OCI-LY7 (cell line): ENCODE measurements at regions not wholly inside any gene's neighbourhood (a gene's known extent, or its start where the extent isn't known, plus 50 kb on each side); places are given as distances from the start of the nearest gene placed in this dataset.

Experiments
- BruUV-seq: library from RNA; stranded (reverse); fragments of 400-500 nt; replicated peaks from 2 replicates; lab custom pipeline; 2021; lab: Mats Ljungman, UMichigan
- CTCF ChIA-PET: fragments of 300-600 bp; sonication (Branson Sonifier 250); formaldehyde crosslinking; loops from one replicate; lab custom pipeline; 2022; ENCODE audit warnings: antibody characterized with exemption; ENCODE audit not compliant: unreplicated experiment; lab: Charles Lee
- POLR2A ChIA-PET: fragments of 300-600 bp; sonication (Branson Sonifier 250); formaldehyde crosslinking; loops from one replicate; lab custom pipeline; 2022; ENCODE audit warnings: antibody characterized with exemption; lab: Charles Lee
- DNase-seq: peaks from one replicate; pipeline ENCODE4 v3.0.0-alpha.2; 2015; ENCODE audit warnings: low spot score
- H2AFZ ChIP-seq: fragments of 200-600 bp; sonication (generic), shearing (Covaris generic); 2 replicates; pipeline ENCODE4 v1.6.1; 2014; ENCODE audit warnings: mild to moderate bottlenecking, antibody characterized with exemption, low read length, moderate library complexity
- H3K27ac ChIP-seq: fragments of 200-600 bp; sonication (generic); 2 replicates; pipeline ENCODE4 v1.5.1; 2014; ENCODE audit warnings: mixed run types, low read depth, mild to moderate bottlenecking, moderate library complexity, low read length, inconsistent platforms; ENCODE audit not compliant: poor library complexity, severe bottlenecking
- H3K36me3 ChIP-seq: fragments of 200-600 bp; sonication (generic); 2 replicates; pipeline ENCODE4 v1.6.1; 2014; ENCODE audit warnings: mild to moderate bottlenecking, antibody characterized with exemption, low read length, moderate library complexity, mixed read lengths; ENCODE audit not compliant: insufficient read depth
- H3K4me1 ChIP-seq: fragments of 200-600 bp; sonication (generic); 2 replicates; pipeline ENCODE4 v1.5.1; 2014; ENCODE audit warnings: mild to moderate bottlenecking, low read length; ENCODE audit not compliant: insufficient read depth, poor library complexity, severe bottlenecking
- H3K4me2 ChIP-seq: fragments of 200-600 bp; sonication (generic); 2 replicates; pipeline ENCODE4 v1.6.1; 2014; ENCODE audit warnings: mild to moderate bottlenecking, low read length
- H3K4me3 ChIP-seq: fragments of 200-600 bp; sonication (generic); 2 replicates; pipeline ENCODE4 v1.5.1; 2014; ENCODE audit warnings: mild to moderate bottlenecking, low read depth, low read length; ENCODE audit not compliant: poor library complexity, severe bottlenecking
- H3K79me2 ChIP-seq: fragments of 200-600 bp; sonication (generic); 2 replicates; pipeline ENCODE4 v1.6.1; 2016; ENCODE audit warnings: low read depth, mild to moderate bottlenecking, low read length, moderate library complexity, mixed read lengths; ENCODE audit not compliant: insufficient read depth
- H3K9me2 ChIP-seq: fragments of 200-600 bp; sonication (generic); 2 replicates; pipeline ENCODE4 v1.6.1; 2016; ENCODE audit warnings: mild to moderate bottlenecking, low read length, mixed read lengths; ENCODE audit not compliant: insufficient read depth
- H3K9me3 ChIP-seq: fragments of 200-600 bp; sonication (generic); 2 replicates; pipeline ENCODE4 v1.6.1; 2014; ENCODE audit warnings: mild to moderate bottlenecking, mixed run types, low read length, mixed read lengths
- H4K20me1 ChIP-seq: fragments of 200-600 bp; sonication (generic); 2 replicates; pipeline ENCODE4 v1.6.1; 2014; ENCODE audit warnings: mild to moderate bottlenecking, antibody characterized with exemption, low read length, moderate library complexity, mixed read lengths; ENCODE audit not compliant: insufficient read depth
- CTCF ChIP-seq: fragments of 200-600 bp; sonication (generic); conservative IDR thresholded peaks from 2 replicates; pipeline ENCODE4 v1.5.1; 2014; ENCODE audit warnings: mild to moderate bottlenecking, antibody characterized with exemption, low read length, moderate library complexity, mixed read lengths
- EZH2phosphoT487 ChIP-seq: fragments of 200-600 bp; sonication (generic); IDR thresholded peaks from 2 replicates; pipeline ENCODE4 v1.6.1; 2018; ENCODE audit warnings: low read depth, borderline replicate concordance, mild to moderate bottlenecking, mixed run types, antibody characterized with exemption, low read length, moderate library complexity, mixed read lengths
- intact Hi-C: fragments of 100-400 bp; cut with micrococcal nuclease; formaldehyde crosslinking; loops from one replicate; pipeline ENCODE4 v1.10.0; 2022; ENCODE audit not compliant: unreplicated experiment

DNA sequence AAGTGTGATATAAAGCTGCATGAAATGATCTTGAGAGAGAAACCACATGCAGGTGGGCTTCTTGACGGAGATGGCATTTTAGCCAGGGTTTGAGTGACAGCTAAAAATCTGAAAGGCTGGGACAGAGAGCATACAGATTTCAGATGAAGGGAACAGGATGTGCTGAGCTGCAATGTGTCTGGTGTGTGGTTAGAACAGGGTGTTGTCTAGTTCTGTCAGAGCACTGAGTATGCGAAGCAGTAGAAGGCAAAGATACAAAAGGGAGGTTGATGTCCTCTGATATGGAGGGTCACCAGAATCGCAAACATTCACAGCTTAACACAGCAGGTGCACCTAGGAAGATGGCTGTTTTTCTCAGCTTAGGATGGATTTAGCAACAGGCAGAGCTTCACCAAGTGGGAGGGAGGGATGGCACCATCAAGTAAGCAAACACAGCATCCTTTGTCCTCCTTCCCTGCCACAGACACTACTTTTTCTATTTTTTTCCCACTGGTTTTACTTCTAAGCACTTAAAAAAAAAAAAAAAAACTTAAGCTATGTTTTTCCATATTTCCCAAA, 182.5 kb downstream of the TMX3 start:
- BruUV-seq, result no TSS peak
- CTCF ChIA-PET, result no interaction called here
- Histone ChIP-seq H3K9me2 (no peaks in the 10 kb centered on the region), H2AFZ (no peak overlapping the region), H3K27ac (no peak overlapping the region), H4K20me1 (no peaks in the 10 kb centered on the region), H3K36me3 (no peaks in the 10 kb centered on the region), H3K4me1 (no peaks in the 10 kb centered on the region), H3K4me3 (no peak overlapping the region), H3K9me3 (no peaks in the 10 kb centered on the region), H3K79me2 (no peaks in the 10 kb centered on the region), H3K4me2 (no peak overlapping the region)
- intact Hi-C loops, result no loop called here
- no peak for DNase-seq
- TF ChIP-seq EZH2phosphoT487, result no peak
- TF ChIP-seq CTCF, result no peak
- POLR2A ChIA-PET, result no interaction called here

GRCh38 chr18:68525091-68525490, 189.8 kb downstream of the TMX3 start:
- Histone ChIP-seq H3K79me2 (no peaks in the 10 kb centered on the region), H2AFZ (no peak overlapping the region), H3K27ac (no peak overlapping the region), H3K4me1 (no peaks in the 10 kb centered on the region), H3K36me3 (no peaks in the 10 kb centered on the region), H3K4me3 (no peak overlapping the region), H3K9me2 (no peaks in the 10 kb centered on the region), H3K9me3 (no peaks in the 10 kb centered on the region), H4K20me1 (no peaks in the 10 kb centered on the region), H3K4me2 (no peak overlapping the region)
- TF ChIP-seq EZH2phosphoT487, result no peak
- TF ChIP-seq CTCF, result no peak
- no TSS peak for BruUV-seq
- no peak for DNase-seq
- CTCF ChIA-PET, result no interaction called here
- POLR2A ChIA-PET, result interaction anchor here (0.7 kb wide), 1 partner anchor 11 kb away, joined by 3 read pairs; no protein-coding TSS in a partner anchor
- intact Hi-C loops, result no loop called here

GRCh38 chr18:68520406-68521075, 194.4 kb downstream of the TMX3 start:
- H3K4me3 ChIP-seq, result no peak overlapping the region
- no peaks in the 10 kb centered on the region for H3K9me2 ChIP-seq
- TF ChIP-seq EZH2phosphoT487 (no peak), CTCF (no peak)
- H3K27ac ChIP-seq, result no peak overlapping the region
- H3K36me3 ChIP-seq, result no peaks in the 10 kb centered on the region
- no peaks in the 10 kb centered on the region for H3K79me2 ChIP-seq
- H2AFZ ChIP-seq, result no peak overlapping the region
- BruUV-seq, result no TSS peak
- H3K4me2 ChIP-seq, result no peak overlapping the region
- no peak for DNase-seq
- H3K4me1 ChIP-seq, result no peaks in the 10 kb centered on the region
- ChIA-PET POLR2A (no interaction called here), CTCF (no interaction called here)
- H4K20me1 ChIP-seq, result no peaks in the 10 kb centered on the region
- intact Hi-C loops, result no loop called here
- H3K9me3 ChIP-seq, result no peaks in the 10 kb centered on the region
